NK-92 treated with Interleukin-12 subunit alpha and Interleukin-12 subunit beta, amount 100 ng/mL, for 24 hours (cell line): ENCODE measurements at regions not wholly inside any gene's neighbourhood (a gene's known extent, or its start where the extent isn't known, plus 50 kb on each side); places are given as distances from the start of the nearest gene placed in this dataset.

Experiments
- DNase-seq: peaks from one replicate; lab custom pipeline; 2025; lab: John Stamatoyannopoulos, UW

DNA sequence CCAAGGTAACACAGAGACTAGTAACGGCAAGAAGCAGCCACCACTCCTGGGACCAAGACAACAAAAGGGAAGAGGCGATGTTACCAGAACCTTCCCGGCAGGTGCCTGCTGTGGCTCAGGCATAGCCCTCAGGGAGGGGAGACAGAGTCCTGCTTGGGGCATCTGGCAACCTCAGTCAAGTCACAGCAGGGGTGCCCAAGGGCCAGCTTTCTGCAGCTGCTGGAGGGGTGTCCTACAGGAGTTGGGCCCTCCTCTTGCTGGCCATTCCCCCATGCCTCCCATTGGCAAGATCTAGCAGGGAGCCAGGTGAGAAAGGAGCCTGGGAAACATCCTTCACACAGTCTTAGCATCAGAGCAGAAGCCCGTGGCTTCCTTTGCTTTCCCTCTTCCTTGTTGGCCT is 197.3 kb upstream of the IL12A start:
- DNase-seq, result no peak

DNA sequence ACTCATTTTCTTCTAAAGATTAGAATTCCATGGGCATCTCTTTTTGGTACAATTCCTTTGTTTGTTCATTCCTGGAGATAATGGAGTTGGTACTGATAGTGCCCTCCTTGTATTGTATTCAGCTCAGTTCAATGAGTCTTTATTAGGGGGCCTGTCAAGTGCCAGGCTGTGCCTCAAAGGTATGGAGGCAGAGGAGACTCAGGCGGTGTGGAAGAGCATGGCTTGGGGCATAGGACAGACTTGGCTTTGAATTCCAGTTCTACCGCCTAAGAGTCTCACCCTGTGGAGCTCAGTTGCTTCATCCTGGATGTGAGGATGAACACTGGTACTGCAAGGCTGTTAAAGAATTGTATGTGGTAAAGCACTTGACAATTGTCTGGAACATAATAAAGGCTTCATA is 196.6 kb upstream of the IL12A start:
- no peak for DNase-seq

DNA sequence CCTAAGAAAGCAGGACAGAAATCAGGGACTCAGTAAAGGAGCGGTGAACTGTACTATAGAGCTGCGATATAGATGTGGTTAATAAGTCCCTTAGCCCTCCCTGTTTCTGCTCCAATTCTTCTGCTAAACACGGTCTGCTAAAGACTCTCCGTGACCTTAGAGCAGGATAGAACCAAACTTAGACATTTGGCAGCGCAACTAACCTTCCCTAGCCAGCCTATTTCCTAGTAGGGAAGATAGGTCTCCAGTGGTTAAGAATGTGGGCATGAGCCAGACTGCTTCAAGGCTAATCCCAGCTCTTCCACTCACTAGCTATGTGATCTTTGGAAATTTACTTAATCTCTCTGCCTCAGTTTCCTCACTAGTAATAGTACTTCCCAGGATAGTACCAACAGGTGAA is 193.6 kb upstream of the IL12A start:
- no peak for DNase-seq

DNA sequence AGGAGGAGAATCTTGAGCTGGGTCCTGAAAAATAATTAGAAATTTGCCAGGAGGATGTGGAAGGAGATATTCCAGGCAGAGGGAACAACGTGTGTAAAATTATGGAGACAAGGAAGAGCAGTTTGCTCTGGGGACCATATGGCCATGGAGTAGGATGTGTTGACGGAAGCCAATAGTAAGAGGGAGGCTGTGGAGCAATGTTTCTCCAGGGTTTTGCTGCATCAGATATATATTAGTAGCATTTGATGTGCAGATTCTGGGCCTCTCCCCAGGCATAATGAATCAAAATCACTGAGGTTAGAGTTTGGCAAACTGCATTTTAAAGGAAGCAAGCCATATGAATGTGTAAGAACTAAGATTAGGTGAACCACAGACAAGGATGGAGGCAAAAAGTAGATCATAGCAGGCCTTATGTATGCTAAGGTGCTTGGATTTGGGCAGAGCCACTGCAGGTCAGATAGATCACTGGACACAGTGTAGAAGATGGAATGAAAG is 192.9 kb upstream of the IL12A start:
- DNase-seq, result no peak

DNA sequence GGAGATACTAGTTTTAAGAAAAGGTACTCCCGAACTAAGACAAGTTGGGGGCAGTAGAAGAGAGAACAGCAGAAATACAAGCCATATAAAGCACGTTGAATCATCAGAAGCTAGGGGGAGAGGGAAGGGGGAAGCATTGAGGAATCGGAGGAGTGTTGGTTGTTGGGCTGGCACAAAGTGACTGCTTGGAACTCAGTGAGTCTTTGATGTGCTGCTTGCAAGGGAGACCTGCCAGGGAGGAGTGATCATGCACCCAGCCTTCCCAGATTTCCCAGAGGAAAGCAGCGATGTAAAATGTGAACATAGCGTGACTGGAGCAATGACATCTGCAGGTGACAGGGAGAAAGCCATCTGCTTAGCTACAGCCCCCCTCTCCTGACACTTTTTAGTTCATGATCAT is 192.4 kb upstream of the IL12A start:
- no peak for DNase-seq

DNA sequence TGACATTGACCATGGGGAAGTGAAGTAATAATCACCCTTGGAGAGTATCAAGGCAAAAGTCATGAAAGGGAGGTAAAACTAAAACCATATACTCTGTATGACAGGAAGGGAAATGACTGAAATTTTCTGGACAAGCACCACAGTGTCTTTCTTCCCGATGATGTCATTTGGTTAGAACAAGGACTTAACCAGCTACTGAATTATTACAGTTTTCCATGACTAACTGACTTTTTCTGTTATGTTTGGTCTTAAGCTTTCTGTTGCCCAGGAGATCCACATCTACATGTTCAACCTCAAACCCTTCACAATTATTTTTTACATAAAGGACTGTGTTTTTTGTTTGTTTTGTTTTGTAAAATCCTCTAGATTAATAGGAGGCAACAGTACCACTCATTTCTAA is 191.9 kb upstream of the IL12A start:
- no peak for DNase-seq

DNA sequence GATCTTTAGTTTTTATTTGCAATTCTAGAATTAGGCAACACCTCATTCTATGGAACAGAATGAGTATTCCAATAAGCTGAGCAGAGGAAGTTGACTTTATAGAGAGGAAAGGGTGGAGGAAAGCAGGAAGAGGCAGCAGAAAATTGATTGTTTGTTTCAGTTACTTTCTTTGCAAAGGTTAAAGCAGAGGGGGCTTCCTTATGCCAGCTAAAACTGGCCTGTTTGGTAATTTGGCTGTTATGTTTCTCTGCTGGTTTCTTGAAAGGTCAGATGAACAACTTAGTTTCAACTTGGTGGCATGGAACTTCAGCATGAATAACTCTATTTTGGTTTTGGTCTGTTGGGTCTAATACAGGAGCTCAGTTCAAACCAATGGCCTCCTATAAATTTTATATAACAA is 190.9 kb upstream of the IL12A start:
- DNase-seq, result no peak

DNA sequence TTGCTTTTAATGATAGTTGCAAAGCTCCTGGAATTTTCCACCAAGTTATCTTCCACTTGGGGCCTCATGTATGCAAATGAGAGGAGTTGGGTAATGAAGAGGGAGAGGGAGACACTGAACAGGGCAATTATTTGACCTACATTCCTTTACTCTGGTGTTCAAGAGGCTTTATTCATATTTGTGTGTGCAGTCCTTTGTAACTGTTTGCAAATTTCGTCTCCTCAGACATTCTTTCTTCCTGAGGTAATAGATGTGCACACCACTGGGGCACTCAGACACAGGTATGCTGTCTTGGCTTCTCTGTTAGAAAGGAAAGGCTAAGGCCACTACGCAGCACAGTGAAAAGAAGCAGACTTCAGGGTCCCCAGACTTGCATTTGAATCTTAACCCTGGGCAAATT is 189.7 kb upstream of the IL12A start:
- no peak for DNase-seq

DNA sequence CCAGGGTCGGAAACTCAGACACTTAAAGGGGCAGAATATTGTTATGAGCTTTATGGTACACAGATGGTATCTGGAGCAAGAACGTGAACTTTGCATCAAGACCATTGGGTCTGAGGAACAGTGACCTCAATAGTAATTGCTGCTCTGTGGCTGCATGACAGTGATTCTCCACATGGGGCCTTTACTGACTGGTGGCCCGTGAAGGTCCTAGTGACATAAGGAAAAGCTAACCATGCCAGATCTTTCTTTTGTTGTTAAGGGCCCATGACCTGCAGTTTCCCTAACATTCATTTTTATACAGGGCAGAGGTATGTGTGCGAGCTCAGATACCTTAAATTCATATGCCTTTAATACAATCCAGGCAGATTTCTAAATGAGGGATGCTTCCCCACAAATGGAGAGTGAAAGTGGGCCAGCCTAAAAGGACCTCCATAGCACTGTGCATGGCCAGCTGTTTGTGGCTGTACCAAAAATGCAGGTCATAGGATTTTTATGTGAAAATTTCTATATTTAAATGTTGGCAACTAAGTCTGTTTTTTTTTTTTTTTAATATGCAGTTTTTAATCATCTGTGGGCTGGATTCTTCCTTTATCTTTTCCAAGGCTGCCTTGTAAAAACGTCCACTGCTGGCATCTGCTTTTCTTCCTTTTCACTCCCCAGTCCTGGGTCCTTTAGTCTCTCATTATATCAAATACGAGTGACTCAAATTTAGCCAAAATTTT is 188.0 kb upstream of the IL12A start:
- no peak for DNase-seq

DNA sequence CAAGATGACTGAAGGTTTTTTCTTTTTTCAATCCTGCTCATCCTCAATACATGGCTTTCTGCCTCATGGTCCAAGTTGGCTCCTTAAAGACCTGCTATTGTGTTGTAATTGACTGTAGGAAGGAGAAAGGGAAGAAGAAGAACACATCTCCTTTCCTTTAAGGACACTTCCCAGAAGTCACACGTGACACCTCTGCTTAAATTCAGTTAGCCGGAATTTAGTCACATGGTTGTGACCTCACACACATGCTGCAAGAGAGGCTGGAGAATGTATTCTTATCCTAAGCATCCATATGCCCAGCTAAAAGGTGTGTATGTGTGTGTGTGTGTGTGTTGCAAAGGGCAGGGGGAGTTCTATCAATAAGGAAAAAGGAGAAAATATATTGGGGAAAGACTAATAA is 185.8 kb upstream of the IL12A start:
- no peak for DNase-seq

DNA sequence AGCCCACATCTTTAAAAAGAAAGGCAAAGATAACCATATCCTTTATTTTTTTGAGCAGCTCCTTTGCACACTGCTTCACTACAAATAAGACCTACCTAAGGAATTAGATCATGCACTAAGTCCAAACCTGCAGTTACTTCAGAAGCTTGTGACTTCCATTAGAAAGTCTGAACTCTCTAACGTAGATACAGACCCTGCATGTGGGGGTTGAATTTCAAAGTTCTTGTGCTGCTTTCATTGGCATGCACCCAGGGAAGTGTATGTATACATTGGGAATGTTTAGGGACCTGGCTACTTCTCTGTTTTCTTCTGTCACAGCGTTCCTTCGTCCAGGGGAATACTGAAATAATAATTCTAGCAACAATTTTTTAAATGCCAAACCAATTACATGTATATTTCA is 185.2 kb upstream of the IL12A start:
- no peak for DNase-seq

DNA sequence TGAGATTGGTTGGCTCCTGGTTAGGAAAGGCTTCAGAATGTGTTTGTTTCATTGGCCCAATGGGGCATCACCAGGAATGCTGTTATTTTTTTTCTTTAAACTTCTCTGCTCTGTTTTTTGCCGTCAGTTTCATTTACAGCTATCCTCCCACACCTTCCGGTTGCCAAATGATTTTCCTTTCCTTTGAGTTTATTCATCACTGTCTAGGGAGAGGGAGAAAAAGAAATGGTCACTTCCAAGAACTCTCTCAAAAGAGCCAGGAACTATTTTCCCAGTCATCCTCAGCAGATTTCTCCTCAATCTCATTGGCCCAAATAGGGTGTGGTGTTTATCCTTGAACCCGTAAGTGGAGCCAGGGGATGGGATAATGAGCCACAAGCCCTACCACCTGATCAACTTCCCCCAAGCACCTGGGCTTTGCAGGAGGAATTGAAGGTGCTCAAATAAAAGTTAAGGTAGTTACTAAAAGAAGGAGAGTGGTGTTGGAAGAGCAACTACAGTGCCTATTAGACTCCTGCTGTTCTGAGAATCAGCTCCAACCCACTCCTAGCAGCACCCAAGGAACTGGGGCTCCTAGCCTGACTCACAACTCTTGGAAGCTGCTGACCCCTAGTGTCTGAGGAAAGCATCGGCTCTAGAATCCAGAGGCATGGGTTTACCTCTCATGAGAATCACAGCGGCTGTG is 183.8 kb upstream of the IL12A start:
- peak; percentile 16 for DNase-seq

DNA sequence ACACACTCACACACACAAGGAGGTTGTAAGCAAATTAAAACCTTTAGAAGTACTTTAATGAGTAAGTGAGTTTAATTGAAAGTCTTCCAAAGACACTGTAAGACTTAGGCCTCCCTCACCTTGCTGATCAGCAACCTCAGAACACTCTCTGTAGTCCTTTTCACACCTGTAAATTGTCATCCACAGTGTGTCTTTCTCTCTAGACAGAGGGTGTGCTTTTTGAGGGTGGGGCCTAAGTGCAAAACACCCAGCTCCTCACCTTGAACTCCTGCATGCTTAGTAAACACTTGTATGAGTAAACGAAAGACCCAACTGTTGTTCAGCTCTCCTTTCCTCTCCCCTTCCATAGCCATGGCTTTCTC is 183.2 kb upstream of the IL12A start:
- no peak for DNase-seq

DNA sequence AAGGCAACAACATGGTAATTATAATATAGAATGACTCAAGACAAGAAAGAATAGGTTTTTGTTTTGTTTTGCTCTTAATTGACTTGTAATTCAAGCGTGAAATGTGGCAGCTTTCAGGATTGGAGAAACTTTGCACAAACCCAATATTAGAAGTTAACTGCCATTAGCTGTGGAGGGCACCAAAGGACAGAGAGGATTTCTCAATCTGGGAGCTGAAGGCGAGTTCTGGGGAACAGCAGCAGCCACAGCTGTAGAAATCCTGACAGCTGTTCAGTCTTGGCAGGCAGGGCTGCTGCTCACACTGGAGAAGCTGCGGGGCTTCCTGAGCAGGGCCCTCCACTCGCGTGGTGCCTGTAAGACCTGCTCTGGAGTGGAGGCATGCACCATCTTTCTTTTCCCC is 182.2 kb upstream of the IL12A start:
- DNase-seq, result no peak

DNA sequence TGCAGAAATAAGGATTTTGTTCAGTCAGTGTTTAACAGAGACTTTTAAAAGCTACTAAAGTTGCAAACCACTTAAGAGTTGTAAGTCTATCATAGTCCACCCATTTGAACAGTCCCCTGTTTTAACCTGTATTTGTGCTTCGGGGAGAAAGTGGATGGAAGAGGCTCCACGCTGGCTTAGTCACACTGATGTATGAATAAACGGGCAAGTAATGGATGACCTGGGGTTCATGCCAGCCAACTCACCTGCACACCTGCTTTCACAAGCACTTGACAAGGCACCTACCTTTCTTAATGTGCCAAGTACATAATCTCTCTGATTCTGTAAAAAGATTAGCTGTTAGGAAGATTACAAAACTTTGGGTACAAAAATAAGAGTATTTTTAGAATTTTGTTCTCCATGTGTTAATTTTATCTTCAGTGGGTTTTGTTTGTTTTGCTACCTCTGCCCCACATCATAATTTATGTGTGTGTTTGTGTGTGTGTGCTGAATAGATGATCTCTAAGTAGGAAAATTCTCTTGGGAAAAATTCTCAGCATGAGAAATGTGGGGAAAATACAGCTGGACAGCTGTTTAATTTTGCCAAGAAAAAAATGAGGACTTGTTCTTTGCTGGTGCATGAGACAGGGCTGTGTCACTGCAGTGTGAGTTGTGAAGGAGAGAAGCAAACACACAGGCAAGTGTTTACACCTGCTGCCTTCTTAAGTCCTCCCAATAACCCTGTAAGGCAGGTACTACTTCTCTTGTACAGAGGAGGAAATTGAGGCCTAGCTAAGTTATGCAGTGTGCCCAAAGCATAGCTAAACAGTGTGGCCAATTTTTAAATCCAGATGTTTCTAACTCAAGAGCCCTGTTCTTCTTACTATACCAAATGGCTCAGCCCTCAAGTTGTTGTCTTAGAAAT is 181.2 kb upstream of the IL12A start:
- DNase-seq, result no peak

DNA sequence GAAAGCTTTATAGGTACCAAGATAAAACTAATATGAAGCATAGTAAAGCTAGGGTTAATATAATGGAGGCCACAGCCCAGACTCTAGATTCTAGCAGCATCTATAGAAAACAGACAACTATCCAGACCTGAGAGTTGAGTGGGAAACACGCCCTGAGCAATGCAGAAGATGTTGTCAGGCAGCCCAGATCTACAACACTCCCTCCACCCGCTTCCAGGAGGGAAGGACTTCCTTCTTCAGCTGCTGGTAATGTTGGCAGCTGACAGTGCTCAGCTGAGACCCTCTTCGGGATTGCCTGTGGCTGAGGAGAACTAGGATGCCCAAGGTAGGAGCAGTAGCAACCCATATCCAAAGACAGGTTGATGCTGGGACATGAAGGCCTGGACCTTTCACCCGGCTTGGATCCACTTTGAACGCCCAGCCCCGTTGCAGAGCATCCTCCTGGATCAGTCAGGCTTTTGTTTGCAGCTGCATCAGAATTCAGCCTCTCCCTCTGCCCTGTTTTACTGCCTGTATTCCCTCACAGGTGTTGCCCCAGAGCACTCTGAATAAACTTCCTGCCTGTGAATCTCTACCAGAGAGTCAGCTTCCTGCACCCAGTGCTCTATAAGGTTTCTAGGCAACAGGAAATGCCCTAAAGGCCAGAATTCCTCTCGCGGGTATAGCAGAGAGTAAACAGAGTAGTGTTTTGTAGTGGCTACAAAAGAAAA is 174.7 kb upstream of the IL12A start:
- DNase-seq, result no peak

DNA sequence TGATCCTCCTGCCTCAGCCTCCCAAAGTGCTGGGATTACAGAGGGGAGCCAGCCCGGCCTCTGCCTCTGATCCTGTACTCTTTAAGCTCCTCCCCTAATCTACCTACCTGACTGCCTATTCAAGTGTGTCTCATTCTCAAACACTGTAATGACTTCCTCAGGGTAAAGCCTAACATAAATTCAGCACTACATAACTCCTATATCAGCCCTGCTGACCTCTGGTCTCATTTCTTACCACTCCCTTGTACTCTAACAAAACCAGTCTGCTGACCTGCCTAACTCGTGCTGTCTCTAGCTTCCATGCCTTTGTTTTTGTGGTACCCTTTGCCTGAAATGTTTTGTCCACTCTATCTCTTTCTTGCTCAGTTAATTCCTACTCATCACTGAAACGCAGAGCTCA is 172.1 kb upstream of the IL12A start:
- no peak for DNase-seq

DNA sequence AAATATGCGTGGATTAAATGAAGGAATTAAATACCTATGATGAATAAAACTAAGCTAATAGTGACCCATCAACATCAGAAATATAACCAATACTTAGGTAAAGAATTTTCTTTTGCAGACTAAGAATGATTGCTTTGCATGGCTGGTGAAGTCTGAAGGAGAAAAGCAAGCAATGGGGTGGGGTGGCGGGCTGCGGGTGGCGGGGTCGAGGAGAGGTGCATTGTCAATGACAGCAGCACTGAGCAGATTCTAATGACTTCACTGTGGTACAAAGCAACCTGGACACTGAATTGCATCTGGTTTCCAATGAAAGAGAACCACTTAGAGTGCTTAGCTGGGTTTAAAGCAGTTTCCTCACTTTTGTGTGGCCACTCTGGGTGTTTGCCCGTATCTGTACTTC is 171.5 kb upstream of the IL12A start:
- DNase-seq, result no peak

DNA sequence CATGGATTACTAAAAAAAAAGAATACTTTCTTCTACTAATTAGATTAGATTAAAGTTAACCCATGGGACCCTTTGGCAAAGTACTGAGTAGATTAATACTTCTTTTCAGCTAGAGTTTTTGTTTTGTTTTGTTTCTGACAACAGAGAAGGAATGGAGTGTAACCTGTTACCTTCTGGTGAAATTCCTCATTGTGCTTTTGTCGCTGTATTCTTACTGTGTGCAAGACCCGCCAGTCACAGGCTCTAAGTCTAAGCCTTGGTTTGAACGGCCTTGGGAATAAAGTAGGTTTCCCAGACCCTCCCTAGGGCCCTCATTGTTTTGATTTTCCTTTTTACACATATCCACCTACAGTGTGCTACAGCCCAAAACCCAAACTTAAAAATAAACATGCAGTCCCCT is 171.1 kb upstream of the IL12A start:
- no peak for DNase-seq

DNA sequence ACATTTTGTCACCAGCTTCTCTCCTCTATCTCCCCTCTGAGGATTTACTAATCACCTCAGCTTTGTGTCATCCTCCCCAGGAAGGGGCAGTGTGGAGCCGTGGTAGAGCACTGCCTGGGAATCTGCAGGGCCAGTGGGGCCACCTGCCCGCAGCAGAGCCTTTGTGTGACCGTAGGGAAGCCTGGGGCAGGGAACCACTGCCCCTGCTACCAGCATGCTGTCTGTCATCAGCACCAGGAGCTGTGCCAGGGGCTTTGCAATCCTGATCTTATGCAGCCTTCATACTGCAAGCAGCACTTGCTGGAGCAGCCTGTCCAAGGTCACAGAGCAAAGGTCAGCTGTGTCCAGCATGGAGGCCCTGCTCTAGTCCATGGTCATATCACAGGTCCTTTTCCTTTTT is 170.2 kb upstream of the IL12A start:
- no peak for DNase-seq

DNA sequence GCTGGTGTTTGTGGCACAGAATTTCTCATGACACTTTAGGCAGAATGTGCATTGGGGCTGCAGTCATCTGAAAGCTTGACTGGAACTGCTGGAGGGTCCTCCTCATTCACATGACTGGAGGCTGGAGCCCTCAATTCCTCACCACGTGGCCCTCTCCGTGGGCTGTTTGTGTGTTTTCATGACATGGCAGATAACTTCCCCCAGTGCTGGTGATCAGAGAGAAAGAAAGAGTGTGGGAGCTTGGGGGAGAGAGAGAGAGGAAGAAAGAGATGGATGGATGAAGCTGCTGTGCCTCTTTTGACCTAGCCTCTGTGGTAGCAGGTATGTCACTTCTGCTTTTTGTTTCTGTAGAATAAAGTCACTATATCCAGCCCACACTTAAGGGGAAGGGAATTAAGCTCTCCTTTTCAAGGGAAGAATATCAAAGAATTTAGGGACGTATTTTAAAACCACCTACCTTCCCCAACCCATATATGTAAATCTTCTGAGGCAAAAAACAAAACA is 169.6 kb upstream of the IL12A start:
- DNase-seq, result no peak

DNA sequence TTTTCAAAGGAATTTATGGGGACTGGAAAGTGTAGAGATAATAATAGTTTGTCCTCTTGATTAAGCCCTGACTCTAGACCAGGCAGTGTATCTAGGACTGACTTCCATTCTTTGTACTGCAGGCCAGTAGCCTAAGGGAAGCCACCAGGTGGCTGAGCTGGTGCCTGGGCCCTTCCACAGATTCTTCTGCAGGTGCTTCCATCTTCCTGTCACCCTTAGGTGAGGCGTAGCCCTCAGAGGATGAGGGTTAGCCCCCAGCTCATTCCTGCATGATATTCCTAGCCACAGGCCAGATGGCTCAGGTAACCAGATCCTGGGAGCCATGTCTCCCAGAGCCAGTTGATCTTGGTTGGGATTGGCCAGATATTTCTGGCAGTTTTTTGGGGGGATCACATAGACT is 169.0 kb upstream of the IL12A start:
- DNase-seq, result no peak
